ENCODE measurements at regions not wholly inside any gene's neighbourhood (a gene's known extent, or its start where the extent isn't known, plus 50 kb on each side); places are given as distances from the start of the nearest gene placed in this dataset.
"Not testable (repeated sequence)": the region's sequence is repeated elsewhere in the genome, so short reads cannot be mapped to it uniquely, and the experiment has no call there.

DNA sequence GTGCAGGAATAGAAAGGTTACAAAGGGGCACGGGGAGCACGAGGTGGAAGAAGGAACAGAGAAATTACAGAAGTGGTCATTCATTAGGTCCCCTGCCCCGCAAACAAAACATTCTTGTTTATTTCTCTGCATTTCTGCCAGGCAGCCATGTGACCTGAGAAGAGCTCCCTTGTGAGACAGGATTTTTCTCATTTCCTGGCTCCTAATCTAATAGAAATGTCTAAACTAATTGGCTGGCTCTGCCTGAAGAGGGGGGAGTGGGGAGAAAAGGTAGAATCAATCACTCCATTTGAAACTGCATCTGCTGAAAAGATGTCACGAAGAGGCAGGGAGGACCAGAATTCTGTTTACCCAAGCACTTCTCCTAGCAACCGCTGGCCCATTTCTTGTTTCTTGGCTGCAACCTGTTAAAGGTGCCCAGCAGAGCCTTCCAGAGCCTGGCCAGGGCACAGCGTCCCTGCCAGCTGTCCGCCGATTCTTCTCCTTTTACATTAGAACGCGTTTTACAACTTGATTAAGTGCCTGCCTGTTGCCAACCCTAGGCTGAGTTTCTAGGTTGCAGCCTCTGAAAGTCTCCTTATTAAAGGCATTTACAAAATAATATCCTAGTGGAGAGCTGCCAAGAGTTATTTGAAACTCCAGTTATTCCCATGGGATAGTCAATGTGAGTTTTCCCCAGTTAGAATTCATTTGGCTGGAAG is 1227.6 kb downstream of the TYW1 start:
- no peaks in the 10 kb centered on the region for H3K9me3 ChIP-seq (ENCODE audit: control insufficient read depth in 1 of 2, low read length in 2 of 2)
- no peaks in the 10 kb centered on the region for H3K36me3 ChIP-seq (ENCODE audit: control insufficient read depth in 1 of 2, insufficient read depth in 2 of 2, low read length in 2 of 2)
- no peak overlapping the region for H3K9ac ChIP-seq (ENCODE audit: low read depth in 1 of 2, low read length in 2 of 2)
- no peak overlapping the region for H3K27ac ChIP-seq (ENCODE audit: low read depth, low read length)
- no peaks in the 10 kb centered on the region for H3K4me1 ChIP-seq (ENCODE audit: control insufficient read depth in 1 of 2, insufficient read depth in 2 of 2, low read length in 2 of 2)
- no peaks in the 10 kb centered on the region for H3K27me3 ChIP-seq (ENCODE audit: control insufficient read depth in 1 of 2, insufficient read depth in 2 of 2, low read length in 2 of 2)
- no peak overlapping the region for H3K4me3 ChIP-seq (ENCODE audit: low read depth in 1 of 2, low read length in 2 of 2)

DNA sequence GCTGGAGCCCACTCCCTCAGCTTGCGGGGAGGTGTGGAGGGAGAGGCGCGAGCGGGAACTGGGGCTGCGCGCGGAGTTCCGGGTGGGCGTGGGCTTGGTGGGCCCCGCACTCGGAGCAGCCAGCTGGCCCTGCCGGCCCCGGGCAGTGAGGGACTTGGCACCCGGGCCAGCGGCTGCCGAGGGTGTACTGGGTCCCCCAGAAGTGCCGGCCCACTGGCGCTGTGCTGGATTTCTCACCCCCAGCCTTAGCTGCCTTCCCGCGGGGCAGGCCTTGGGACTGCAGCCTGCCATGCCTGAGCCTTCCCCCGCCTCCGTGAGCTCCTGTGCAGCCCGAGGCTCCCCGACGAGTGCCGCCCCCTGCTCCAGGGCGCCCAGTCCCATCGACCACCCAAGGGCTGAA is 1234.4 kb downstream of the TYW1 start:
- H3K4me1 ChIP-seq (ENCODE audit: control insufficient read depth in 1 of 2, insufficient read depth in 2 of 2, low read length in 2 of 2); H3K9me3 ChIP-seq (ENCODE audit: control insufficient read depth in 1 of 2, low read length in 2 of 2); H3K36me3 ChIP-seq (ENCODE audit: control insufficient read depth in 1 of 2, insufficient read depth in 2 of 2, low read length in 2 of 2); H3K4me3 ChIP-seq (ENCODE audit: low read depth in 1 of 2, low read length in 2 of 2); H3K27ac ChIP-seq (ENCODE audit: low read depth, low read length); H3K27me3 ChIP-seq (ENCODE audit: control insufficient read depth in 1 of 2, insufficient read depth in 2 of 2, low read length in 2 of 2); H3K9ac ChIP-seq (ENCODE audit: low read depth in 1 of 2, low read length in 2 of 2): not testable (repeated sequence)

DNA sequence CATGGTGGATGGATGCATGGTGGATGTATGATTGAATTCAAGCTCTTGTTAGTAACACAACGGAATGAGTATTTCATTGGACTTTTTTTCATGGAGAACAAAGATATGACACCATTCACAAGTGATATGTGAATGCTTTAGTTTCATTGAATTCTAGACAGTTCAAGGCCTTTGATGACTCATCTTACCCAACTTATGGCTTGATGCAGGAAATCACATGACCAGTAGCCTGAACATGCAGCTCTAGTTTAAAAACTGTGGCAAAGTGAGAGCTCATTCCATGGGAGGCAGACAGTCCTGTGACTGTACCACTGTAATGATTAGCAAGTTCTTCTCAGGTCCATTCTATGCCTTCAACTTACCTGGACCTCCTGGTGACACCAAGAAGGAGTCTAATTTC is 1239.3 kb downstream of the TYW1 start:
- Histone ChIP-seq H3K4me1 (ENCODE audit: control insufficient read depth in 1 of 2, insufficient read depth in 2 of 2, low read length in 2 of 2) (no peaks in the 10 kb centered on the region), H3K9ac (ENCODE audit: low read depth in 1 of 2, low read length in 2 of 2) (no peak overlapping the region), H3K27ac (ENCODE audit: low read depth, low read length) (no peak overlapping the region), H3K9me3 (ENCODE audit: control insufficient read depth in 1 of 2, low read length in 2 of 2) (no peaks in the 10 kb centered on the region), H3K36me3 (ENCODE audit: control insufficient read depth in 1 of 2, insufficient read depth in 2 of 2, low read length in 2 of 2) (no peaks in the 10 kb centered on the region), H3K27me3 (ENCODE audit: control insufficient read depth in 1 of 2, insufficient read depth in 2 of 2, low read length in 2 of 2) (no peaks in the 10 kb centered on the region), H3K4me3 (ENCODE audit: low read depth in 1 of 2, low read length in 2 of 2) (no peak overlapping the region)

DNA sequence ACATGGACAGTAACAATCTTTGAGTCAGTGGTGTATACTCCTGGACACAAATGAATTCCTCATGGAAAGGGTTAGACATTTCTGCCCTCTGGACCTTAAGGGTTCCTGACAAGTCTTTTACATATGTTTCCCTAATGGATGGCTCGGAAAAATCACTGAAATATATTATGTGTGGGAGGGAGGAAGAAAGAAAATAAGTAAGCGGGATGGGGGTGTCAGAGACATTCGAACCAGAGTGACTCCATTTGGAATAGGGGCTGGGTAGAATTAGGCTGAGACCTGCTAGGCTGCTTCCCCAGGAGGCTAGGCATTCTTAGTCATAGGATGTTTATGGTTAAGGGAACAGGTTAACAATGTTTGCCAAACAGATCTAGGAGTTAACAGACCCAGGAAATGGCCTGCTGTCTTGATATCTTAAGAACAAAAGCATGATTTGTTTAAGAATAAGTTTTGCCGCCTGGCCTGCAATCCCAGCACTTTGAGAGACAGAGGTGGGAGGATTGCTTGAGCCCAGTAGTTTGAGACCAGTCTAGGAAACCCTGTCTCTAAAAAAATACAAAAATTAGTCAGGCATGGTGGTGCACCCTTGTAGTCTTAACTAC is 1241.7 kb downstream of the TYW1 start:
- Histone ChIP-seq H3K36me3 (ENCODE audit: control insufficient read depth in 1 of 2, insufficient read depth in 2 of 2, low read length in 2 of 2) (no peaks in the 10 kb centered on the region), H3K27me3 (ENCODE audit: control insufficient read depth in 1 of 2, insufficient read depth in 2 of 2, low read length in 2 of 2) (no peaks in the 10 kb centered on the region), H3K4me3 (ENCODE audit: low read depth in 1 of 2, low read length in 2 of 2) (no peak overlapping the region), H3K9me3 (ENCODE audit: control insufficient read depth in 1 of 2, low read length in 2 of 2) (no peaks in the 10 kb centered on the region), H3K4me1 (ENCODE audit: control insufficient read depth in 1 of 2, insufficient read depth in 2 of 2, low read length in 2 of 2) (no peaks in the 10 kb centered on the region), H3K27ac (ENCODE audit: low read depth, low read length) (no peak overlapping the region), H3K9ac (ENCODE audit: low read depth in 1 of 2, low read length in 2 of 2) (no peak overlapping the region)

DNA sequence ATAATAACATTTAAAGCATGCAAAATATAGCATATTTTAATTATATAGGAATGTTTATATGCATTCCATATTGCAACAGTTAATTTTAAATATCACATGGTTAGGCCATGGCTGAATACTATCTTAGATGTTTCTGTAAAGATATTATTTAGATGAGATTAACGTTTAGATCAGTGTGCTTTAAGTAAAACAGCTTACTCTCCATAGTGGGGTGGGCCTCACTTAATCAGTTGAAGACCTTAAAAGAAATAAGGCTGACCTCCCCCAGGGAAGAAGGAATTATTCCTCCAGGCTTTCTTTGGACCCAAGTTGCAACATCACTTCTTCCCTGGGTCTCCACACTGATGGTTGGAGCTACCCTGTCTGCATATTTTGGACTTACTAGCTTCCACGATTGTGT is 1246.5 kb downstream of the TYW1 start:
- H3K36me3 ChIP-seq (ENCODE audit: control insufficient read depth in 1 of 2, insufficient read depth in 2 of 2, low read length in 2 of 2) = no peaks in the 10 kb centered on the region
- H3K27ac ChIP-seq (ENCODE audit: low read depth, low read length) = no peak overlapping the region
- H3K9me3 ChIP-seq (ENCODE audit: control insufficient read depth in 1 of 2, low read length in 2 of 2) = peaks cover 0 to 2% of the 10 kb centered on the region in 2 donors
- no peak overlapping the region for H3K9ac ChIP-seq (ENCODE audit: low read depth in 1 of 2, low read length in 2 of 2)
- H3K4me1 ChIP-seq (ENCODE audit: control insufficient read depth in 1 of 2, insufficient read depth in 2 of 2, low read length in 2 of 2) = no peaks in the 10 kb centered on the region
- no peak overlapping the region for H3K4me3 ChIP-seq (ENCODE audit: low read depth in 1 of 2, low read length in 2 of 2)
- no peaks in the 10 kb centered on the region for H3K27me3 ChIP-seq (ENCODE audit: control insufficient read depth in 1 of 2, insufficient read depth in 2 of 2, low read length in 2 of 2)

DNA sequence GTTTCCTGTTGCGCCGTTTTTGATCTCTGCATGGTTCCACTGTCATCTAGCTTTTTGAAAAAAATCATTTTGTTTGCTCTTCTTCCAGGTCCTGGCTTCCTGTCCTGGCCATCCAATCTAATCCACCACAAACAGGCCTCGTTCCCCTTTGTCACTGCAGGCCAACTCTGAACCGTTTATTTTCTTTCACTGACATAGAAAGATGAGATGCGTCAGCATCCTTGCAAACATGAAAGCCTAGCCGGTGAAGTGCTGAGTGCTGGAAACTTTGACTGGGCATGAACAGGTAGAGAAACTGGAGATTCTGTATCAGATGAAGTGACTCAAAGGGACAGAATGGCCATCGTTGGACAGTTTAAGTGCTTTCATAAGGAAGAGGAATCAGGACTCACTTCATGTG is 1247.8 kb downstream of the TYW1 start:
- H3K9ac ChIP-seq (ENCODE audit: low read depth in 1 of 2, low read length in 2 of 2) = no peak overlapping the region
- H3K36me3 ChIP-seq (ENCODE audit: control insufficient read depth in 1 of 2, insufficient read depth in 2 of 2, low read length in 2 of 2) = no peaks in the 10 kb centered on the region
- no peak overlapping the region for H3K27ac ChIP-seq (ENCODE audit: low read depth, low read length)
- H3K4me3 ChIP-seq (ENCODE audit: low read depth in 1 of 2, low read length in 2 of 2) = no peak overlapping the region
- H3K9me3 ChIP-seq (ENCODE audit: control insufficient read depth in 1 of 2, low read length in 2 of 2) = peaks cover 2 to 4% of the 10 kb centered on the region in 2 donors
- no peaks in the 10 kb centered on the region for H3K27me3 ChIP-seq (ENCODE audit: control insufficient read depth in 1 of 2, insufficient read depth in 2 of 2, low read length in 2 of 2)
- H3K4me1 ChIP-seq (ENCODE audit: control insufficient read depth in 1 of 2, insufficient read depth in 2 of 2, low read length in 2 of 2) = no peaks in the 10 kb centered on the region

DNA sequence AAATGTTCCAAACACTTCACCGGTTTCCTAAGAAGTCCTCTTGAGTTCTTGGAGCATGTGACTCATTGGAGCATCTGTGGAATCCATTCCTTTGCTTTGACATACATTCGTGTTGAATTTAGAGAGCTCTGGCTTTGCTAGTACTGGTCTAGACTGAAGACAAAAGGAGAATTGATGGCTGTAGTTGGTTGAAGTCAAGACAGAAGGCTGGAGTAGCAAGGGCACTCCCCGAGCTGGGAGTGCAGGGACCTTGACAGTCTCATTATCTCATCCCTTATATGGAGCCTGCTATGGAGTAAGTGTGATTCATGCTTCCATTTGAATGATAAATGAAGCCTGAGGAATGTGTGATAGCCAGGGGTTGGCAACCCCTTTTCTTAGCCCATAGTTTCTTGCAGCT is 1249.1 kb downstream of the TYW1 start:
- H3K27me3 ChIP-seq (ENCODE audit: control insufficient read depth in 1 of 2, insufficient read depth in 2 of 2, low read length in 2 of 2) = no peaks in the 10 kb centered on the region
- no peak overlapping the region for H3K27ac ChIP-seq (ENCODE audit: low read depth, low read length)
- H3K4me1 ChIP-seq (ENCODE audit: control insufficient read depth in 1 of 2, insufficient read depth in 2 of 2, low read length in 2 of 2) = no peaks in the 10 kb centered on the region
- H3K4me3 ChIP-seq (ENCODE audit: low read depth in 1 of 2, low read length in 2 of 2) = no peak overlapping the region
- no peaks in the 10 kb centered on the region for H3K36me3 ChIP-seq (ENCODE audit: control insufficient read depth in 1 of 2, insufficient read depth in 2 of 2, low read length in 2 of 2)
- no peak overlapping the region for H3K9ac ChIP-seq (ENCODE audit: low read depth in 1 of 2, low read length in 2 of 2)
- peaks cover 4% of the 10 kb centered on the region in 2 donors for H3K9me3 ChIP-seq (ENCODE audit: control insufficient read depth in 1 of 2, low read length in 2 of 2)

DNA sequence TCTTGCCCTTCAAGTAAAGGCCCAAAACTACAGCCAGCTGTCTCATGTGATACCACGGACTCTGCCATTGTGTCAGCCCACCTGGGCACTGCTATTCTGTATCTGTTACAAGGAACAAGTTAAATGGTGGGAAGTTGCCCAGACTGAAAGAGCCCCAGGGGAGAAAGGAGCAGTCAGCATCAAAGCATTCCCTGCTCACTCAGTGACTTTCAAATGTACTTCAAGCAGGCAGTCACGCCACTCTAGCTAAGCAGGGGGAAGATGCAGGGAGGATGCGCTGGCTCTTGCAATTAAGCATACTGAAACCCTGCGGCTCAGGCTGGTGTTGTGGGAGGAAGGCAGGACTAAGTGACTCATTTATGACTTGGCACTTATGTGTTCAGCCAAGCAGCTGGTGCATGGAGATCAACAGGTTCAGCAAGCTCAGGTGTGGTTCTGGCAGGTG is 1249.6 kb downstream of the TYW1 start:
- no peak overlapping the region for H3K9ac ChIP-seq (ENCODE audit: low read depth in 1 of 2, low read length in 2 of 2)
- H3K36me3 ChIP-seq (ENCODE audit: control insufficient read depth in 1 of 2, insufficient read depth in 2 of 2, low read length in 2 of 2) = no peaks in the 10 kb centered on the region
- H3K4me1 ChIP-seq (ENCODE audit: control insufficient read depth in 1 of 2, insufficient read depth in 2 of 2, low read length in 2 of 2) = no peaks in the 10 kb centered on the region
- H3K9me3 ChIP-seq (ENCODE audit: control insufficient read depth in 1 of 2, low read length in 2 of 2) = peaks cover 4% of the 10 kb centered on the region in 2 donors
- H3K27ac ChIP-seq (ENCODE audit: low read depth, low read length) = no peak overlapping the region
- no peaks in the 10 kb centered on the region for H3K27me3 ChIP-seq (ENCODE audit: control insufficient read depth in 1 of 2, insufficient read depth in 2 of 2, low read length in 2 of 2)
- no peak overlapping the region for H3K4me3 ChIP-seq (ENCODE audit: low read depth in 1 of 2, low read length in 2 of 2)

DNA sequence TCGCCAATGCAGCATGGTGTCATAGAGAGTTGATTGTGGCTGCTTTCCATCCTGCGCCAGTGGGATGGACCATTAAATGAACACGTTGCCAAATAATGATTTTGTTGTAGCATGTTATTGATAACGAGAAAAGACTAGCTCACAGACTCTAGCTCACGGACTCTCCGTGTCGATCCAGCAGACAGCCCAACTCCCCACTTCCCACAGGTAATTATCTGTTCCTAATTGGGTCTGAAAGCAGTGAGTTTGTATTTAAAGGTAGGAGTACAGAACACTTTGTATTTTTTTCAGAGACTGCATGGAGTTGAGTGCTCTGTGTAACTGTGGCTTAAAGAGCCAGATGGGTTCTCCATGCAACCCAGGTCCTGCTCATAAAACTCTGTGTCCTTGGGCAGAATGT is 1250.5 kb downstream of the TYW1 start:
- Histone ChIP-seq H3K27me3 (ENCODE audit: control insufficient read depth in 1 of 2, insufficient read depth in 2 of 2, low read length in 2 of 2) (no peaks in the 10 kb centered on the region), H3K9me3 (ENCODE audit: control insufficient read depth in 1 of 2, low read length in 2 of 2) (peaks cover 4% of the 10 kb centered on the region in 2 donors), H3K9ac (ENCODE audit: low read depth in 1 of 2, low read length in 2 of 2) (no peak overlapping the region), H3K36me3 (ENCODE audit: control insufficient read depth in 1 of 2, insufficient read depth in 2 of 2, low read length in 2 of 2) (no peaks in the 10 kb centered on the region), H3K27ac (ENCODE audit: low read depth, low read length) (no peak overlapping the region), H3K4me1 (ENCODE audit: control insufficient read depth in 1 of 2, insufficient read depth in 2 of 2, low read length in 2 of 2) (no peaks in the 10 kb centered on the region), H3K4me3 (ENCODE audit: low read depth in 1 of 2, low read length in 2 of 2) (no peak overlapping the region)

DNA sequence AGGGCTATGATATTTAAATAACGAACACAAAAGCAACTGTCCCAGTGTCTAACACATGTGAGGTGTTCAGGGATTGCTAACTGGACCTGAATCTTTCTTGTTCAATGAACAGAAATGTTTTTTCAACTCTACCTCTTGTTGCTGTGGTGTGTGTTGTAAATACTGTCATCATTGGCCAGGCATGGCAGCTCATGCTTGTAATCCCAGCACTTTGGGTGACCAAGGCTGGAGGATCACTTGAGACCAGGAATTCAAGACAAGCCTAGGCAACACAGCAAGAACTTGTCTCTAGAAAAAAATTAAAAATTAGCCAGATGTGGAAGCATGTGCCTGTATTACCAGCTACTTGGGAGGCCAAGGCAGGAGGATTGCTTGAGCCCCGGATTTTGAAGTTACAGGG is 1250.9 kb downstream of the TYW1 start:
- Histone ChIP-seq H3K4me1 (ENCODE audit: control insufficient read depth in 1 of 2, insufficient read depth in 2 of 2, low read length in 2 of 2) (no peaks in the 10 kb centered on the region), H3K27me3 (ENCODE audit: control insufficient read depth in 1 of 2, insufficient read depth in 2 of 2, low read length in 2 of 2) (no peaks in the 10 kb centered on the region), H3K4me3 (ENCODE audit: low read depth in 1 of 2, low read length in 2 of 2) (no peak overlapping the region), H3K9me3 (ENCODE audit: control insufficient read depth in 1 of 2, low read length in 2 of 2) (peaks cover 4% of the 10 kb centered on the region in 2 donors), H3K27ac (ENCODE audit: low read depth, low read length) (no peak overlapping the region), H3K9ac (ENCODE audit: low read depth in 1 of 2, low read length in 2 of 2) (no peak overlapping the region), H3K36me3 (ENCODE audit: control insufficient read depth in 1 of 2, insufficient read depth in 2 of 2, low read length in 2 of 2) (no peaks in the 10 kb centered on the region)
